ENCODE measurements at regions not wholly inside any gene's neighbourhood (a gene's known extent, or its start where the extent isn't known, plus 50 kb on each side); places are given as distances from the start of the nearest gene placed in this dataset.

GRCh38 chr14:104514156-104514848, 65.3 kb upstream of the C14orf180 start:
- no peak for DNase-seq (ENCODE audit: low read depth, low spot score)

- DNase-seq (ENCODE audit: low read depth, low spot score): no peak
These were observed 64.3 kb upstream of the C14orf180 start for GRCh38 chr14:104515059-104515810.

GRCh38 chr14:104515811-104516780, 63.5 kb upstream of the C14orf180 start:
- no peak for DNase-seq (ENCODE audit: low read depth, low spot score)

GRCh38 chr14:104516906-104517305, 62.7 kb upstream of the C14orf180 start:
- no peak for DNase-seq (ENCODE audit: low read depth, low spot score)

GRCh38 chr14:104517426-104517825, 62.1 kb upstream of the C14orf180 start:
- no peak for DNase-seq (ENCODE audit: low read depth, low spot score)

- no peak for DNase-seq (ENCODE audit: low read depth, low spot score)
These were observed 61.7 kb upstream of the C14orf180 start for GRCh38 chr14:104517867-104518266.

GRCh38 chr14:104518659-104519350, 60.8 kb upstream of the C14orf180 start:
- DNase-seq (ENCODE audit: low read depth, low spot score): no peak

GRCh38 chr14:104519721-104520120, 59.8 kb upstream of the C14orf180 start:
- no peak for DNase-seq (ENCODE audit: low read depth, low spot score)

- no peak for DNase-seq (ENCODE audit: low read depth, low spot score)
These were observed 58.7 kb upstream of the C14orf180 start for GRCh38 chr14:104520620-104521410.

GRCh38 chr14:104521816-104522745, 57.5 kb upstream of the C14orf180 start:
- no peak for DNase-seq (ENCODE audit: low read depth, low spot score)

GRCh38 chr14:104522926-104523545, 56.5 kb upstream of the C14orf180 start:
- DNase-seq (ENCODE audit: low read depth, low spot score): no peak

GRCh38 chr14:104523546-104523935, 56.0 kb upstream of the C14orf180 start:
- no peak for DNase-seq (ENCODE audit: low read depth, low spot score)

- no peak for DNase-seq (ENCODE audit: low read depth, low spot score)
These were observed 54.8 kb upstream of the C14orf180 start for GRCh38 chr14:104524726-104525125.

GRCh38 chr14:104526723-104527645, 52.6 kb upstream of the C14orf180 start:
- DNase-seq (ENCODE audit: low read depth, low spot score): no peak

- no peak for DNase-seq (ENCODE audit: low read depth, low spot score)
These were observed 51.6 kb upstream of the C14orf180 start for GRCh38 chr14:104527857-104528459.

GRCh38 chr14:104528496-104528895, 51.1 kb upstream of the C14orf180 start:
- DNase-seq (ENCODE audit: low read depth, low spot score): no peak

Data from ELF-1 (cell line).